ENCODE measurements at regions not wholly inside any gene's neighbourhood (a gene's known extent, or its start where the extent isn't known, plus 50 kb on each side); places are given as distances from the start of the nearest gene placed in this dataset.

- peaks cover 47% of the 10 kb centered on the region for H3K4me1 ChIP-seq (ENCODE audit: insufficient read depth, low read length)
Observed at GRCh38 chr17:68185820-68186219, 62.0 kb upstream of the AMZ2 start.

GRCh38 chr17:68190495-68190894 lies 57.3 kb upstream of the AMZ2 start:
- H3K4me3 ChIP-seq (ENCODE audit: low read length), result no peak overlapping the region
- no peaks in the 10 kb centered on the region for H3K9me3 ChIP-seq (ENCODE audit: low read depth, low read length)

More at GRCh38 chr17:68185820-68186219, 62.0 kb upstream of the AMZ2 start:
- Histone ChIP-seq H3K4me3 (ENCODE audit: low read length) (no peak overlapping the region), H3K27me3 (ENCODE audit: insufficient read depth, low read length) (no peaks in the 10 kb centered on the region), H3K9me3 (ENCODE audit: low read depth, low read length) (no peaks in the 10 kb centered on the region)

GRCh38 chr17:68195667-68196393 lies 52.0 kb upstream of the AMZ2 start:
- H3K4me1 ChIP-seq (ENCODE audit: insufficient read depth, low read length), result peaks cover 47% of the 10 kb centered on the region
- H3K4me3 ChIP-seq (ENCODE audit: low read length), result no peak overlapping the region
- H3K9me3 ChIP-seq (ENCODE audit: low read depth, low read length), result no peaks in the 10 kb centered on the region
- H3K27me3 ChIP-seq (ENCODE audit: insufficient read depth, low read length), result peaks cover 65% of the 10 kb centered on the region

More at GRCh38 chr17:68190495-68190894, 57.3 kb upstream of the AMZ2 start:
- Histone ChIP-seq H3K27me3 (ENCODE audit: insufficient read depth, low read length) (peaks cover 22% of the 10 kb centered on the region), H3K4me1 (ENCODE audit: insufficient read depth, low read length) (peaks cover 7% of the 10 kb centered on the region)

DNA sequence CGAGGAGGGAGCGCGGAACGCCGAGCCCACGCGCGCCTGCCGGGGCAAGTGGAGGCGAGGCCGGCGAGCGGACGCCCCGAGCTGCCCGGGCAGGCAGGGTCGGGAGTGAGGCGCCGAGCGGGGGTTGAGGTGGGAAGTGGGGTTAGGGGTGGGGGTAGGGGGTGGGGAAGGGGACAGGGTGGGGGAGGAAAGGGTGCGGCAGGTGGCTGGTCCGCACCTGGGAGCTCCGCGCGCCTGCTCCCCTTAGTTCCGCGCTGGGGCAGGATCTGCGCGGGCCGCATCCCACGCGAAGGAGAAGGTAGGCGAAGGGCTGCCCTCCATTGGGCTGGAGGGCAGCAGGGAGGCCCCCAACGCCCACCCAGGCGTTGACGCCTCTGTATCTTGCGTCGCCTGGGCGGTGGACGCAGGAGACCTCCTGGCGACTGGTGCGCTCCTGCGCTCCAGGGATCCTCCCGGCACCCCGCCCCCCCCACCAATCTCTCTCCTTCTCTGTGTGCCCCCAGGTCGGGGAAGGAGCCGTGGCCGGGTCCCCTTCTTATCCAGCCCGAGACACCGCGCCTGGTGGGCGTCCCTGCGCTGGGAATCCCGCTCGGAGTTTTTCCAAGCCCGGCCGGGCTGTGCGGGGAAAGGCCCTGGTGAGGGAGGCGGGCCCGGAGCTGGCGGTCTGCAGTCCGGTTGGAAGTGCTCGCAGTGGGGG lies 51.3 kb upstream of the AMZ2 start:
- peak overlapping the region; percentile 16 for H3K4me3 ChIP-seq (ENCODE audit: low read length)
- H3K4me1 ChIP-seq (ENCODE audit: insufficient read depth, low read length), result peaks cover 52% of the 10 kb centered on the region
- no peaks in the 10 kb centered on the region for H3K9me3 ChIP-seq (ENCODE audit: low read depth, low read length)
- peaks cover 67% of the 10 kb centered on the region for H3K27me3 ChIP-seq (ENCODE audit: insufficient read depth, low read length)

- Histone ChIP-seq H3K4me1 (ENCODE audit: insufficient read depth, low read length) (peaks cover 52% of the 10 kb centered on the region), H3K27me3 (ENCODE audit: insufficient read depth, low read length) (peaks cover 71% of the 10 kb centered on the region), H3K9me3 (ENCODE audit: low read depth, low read length) (no peaks in the 10 kb centered on the region), H3K4me3 (ENCODE audit: low read length) (peak overlapping the region; percentile 16)
Observed at GRCh38 chr17:68197091-68197996, 50.5 kb upstream of the AMZ2 start.

DNA sequence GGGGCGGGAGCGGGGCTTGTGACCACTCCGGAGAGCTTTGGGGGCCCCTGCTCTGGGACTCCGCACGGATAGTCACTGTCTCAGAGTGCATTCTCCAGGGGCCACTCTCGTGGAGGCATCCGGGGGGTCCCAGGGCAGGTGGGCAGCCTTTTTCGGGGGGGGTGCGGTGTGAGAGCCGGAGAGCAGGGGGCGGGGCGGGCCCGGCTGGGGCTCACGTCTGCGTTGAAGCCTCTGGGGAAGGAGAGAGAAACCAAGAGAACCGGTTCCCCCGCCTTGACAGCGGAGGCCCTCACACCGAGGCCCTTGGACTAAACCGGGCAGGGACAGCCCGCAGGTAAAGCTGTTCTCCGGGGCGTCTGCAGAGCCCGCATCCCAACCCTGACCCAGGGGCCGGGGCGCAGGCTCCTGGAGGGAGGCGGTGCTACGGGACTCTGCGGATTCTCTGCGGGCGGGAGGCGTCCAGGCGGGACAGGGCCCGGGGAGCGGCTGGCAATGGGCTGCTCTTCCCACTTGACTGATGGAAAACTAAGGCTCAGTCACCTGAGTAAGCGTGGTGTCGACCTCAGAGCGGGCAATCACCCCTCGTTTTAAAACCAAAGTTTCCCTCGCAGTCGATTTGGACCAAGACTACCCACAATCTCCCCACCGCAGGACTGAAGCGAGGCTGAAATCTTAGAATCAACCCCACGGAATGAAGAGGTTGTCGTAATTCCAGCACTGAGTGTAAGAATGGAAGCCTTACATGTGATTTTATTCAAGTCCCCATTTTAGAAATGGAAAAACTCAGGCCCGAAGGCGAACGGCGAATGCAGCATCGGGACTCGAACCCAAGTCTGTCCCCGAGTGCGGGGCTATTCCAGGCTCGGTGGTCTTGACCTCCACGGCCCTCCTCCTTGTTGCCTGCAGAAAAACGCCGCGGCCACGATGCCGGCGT lies 49.6 kb upstream of the AMZ2 start:
- H3K4me1 ChIP-seq (ENCODE audit: insufficient read depth, low read length), result peaks cover 52% of the 10 kb centered on the region

More for the DNA sequence above, 49.6 kb upstream of the AMZ2 start:
- Histone ChIP-seq H3K27me3 (ENCODE audit: insufficient read depth, low read length) (peaks cover 73% of the 10 kb centered on the region), H3K9me3 (ENCODE audit: low read depth, low read length) (no peaks in the 10 kb centered on the region), H3K4me3 (ENCODE audit: low read length) (no peak overlapping the region)
